Upper lobe of right lung (tissue), 1 donor: ENCODE measurements at regions not wholly inside any gene's neighbourhood (a gene's known extent, or its start where the extent isn't known, plus 50 kb on each side); places are given as distances from the start of the nearest gene placed in this dataset.
"Not testable (repeated sequence)": the region's sequence is repeated elsewhere in the genome, so short reads cannot be mapped to it uniquely, and the experiment has no call there.

ENCODE experiments used
- ATAC-seq: fragments of 200-7000 bp; cut with Tn5 transposase; one replicate; pipeline ENCODE4 v1.9.1; 2020; ENCODE audit warnings: mild to moderate bottlenecking, moderate library complexity
- DNase-seq: peaks from one replicate; pipeline ENCODE4 v3.0.0-alpha.2; 2020
- H3K27ac ChIP-seq: fragments of 200-600 bp; one replicate; pipeline ENCODE4 v1.8.0; 2022
- H3K27me3 ChIP-seq: fragments of 200-600 bp; one replicate; pipeline ENCODE4 v1.8.0; 2022; ENCODE audit warnings: mild to moderate bottlenecking
- H3K36me3 ChIP-seq: fragments of 200-600 bp; one replicate; pipeline ENCODE4 v1.8.0; 2022
- H3K4me1 ChIP-seq: fragments of 200-600 bp; one replicate; pipeline ENCODE4 v1.8.0; 2022
- H3K4me3 ChIP-seq: fragments of 200-600 bp; one replicate; pipeline ENCODE4 v1.8.0; 2022; ENCODE audit warnings: mild to moderate bottlenecking
- H3K9me3 ChIP-seq: fragments of 200-600 bp; one replicate; pipeline ENCODE4 v1.8.0; 2022
- CTCF ChIP-seq: fragments of 200-600 bp; IDR thresholded peaks from one replicate; pipeline ENCODE4 v1.8.0; 2022; ENCODE audit warnings: antibody characterized with exemption
- intact Hi-C: fragments of 100-400 bp; cut with DNase I; formaldehyde crosslinking; loops from one replicate; pipeline ENCODE4 v1.11.0; 2022
- donor health status: DM: no; HTN: yes; CAD: no; lungs with severe emphysema.

- DNase-seq (no peak), ATAC-seq (no peak)
- TF ChIP-seq CTCF = no peak
- Histone ChIP-seq H3K9me3 (no peaks in the 10 kb centered on the region), H3K4me3 (no peak overlapping the region), H3K27me3 (no peaks in the 10 kb centered on the region), H3K4me1 (no peaks in the 10 kb centered on the region), H3K36me3 (no peaks in the 10 kb centered on the region), H3K27ac (no peak overlapping the region)
- intact Hi-C loops = no loop called here
Measured at GRCh38 chr3:72615776-72616175, 232.5 kb downstream of the SHQ1 start.

GRCh38 chr3:72615182-72615581 is 233.1 kb downstream of the SHQ1 start:
- ATAC-seq = no peak
- no peak overlapping the region for H3K4me3 ChIP-seq
- intact Hi-C loops = no loop called here
- H3K27ac ChIP-seq = no peak overlapping the region
- H3K4me1 ChIP-seq = no peaks in the 10 kb centered on the region
- no peak for DNase-seq
- H3K36me3 ChIP-seq = no peaks in the 10 kb centered on the region
- H3K27me3 ChIP-seq = no peaks in the 10 kb centered on the region
- TF ChIP-seq CTCF = no peak
- no peaks in the 10 kb centered on the region for H3K9me3 ChIP-seq

GRCh38 chr3:72614394-72615074 is 233.7 kb downstream of the SHQ1 start:
- TF ChIP-seq CTCF = no peak
- H3K4me3 ChIP-seq = no peak overlapping the region
- no peaks in the 10 kb centered on the region for H3K27me3 ChIP-seq
- no peak overlapping the region for H3K27ac ChIP-seq
- intact Hi-C loops = no loop called here
- ATAC-seq (no peak), DNase-seq (no peak)
- H3K4me1 ChIP-seq = no peaks in the 10 kb centered on the region
- no peaks in the 10 kb centered on the region for H3K9me3 ChIP-seq
- H3K36me3 ChIP-seq = no peaks in the 10 kb centered on the region

- intact Hi-C loops = no loop called here
- no peak overlapping the region for H3K27ac ChIP-seq
- ATAC-seq = no peak
Measured at GRCh38 chr3:72613871-72614270, 234.4 kb downstream of the SHQ1 start.

GRCh38 chr3:72609114-72609513 is 239.1 kb downstream of the SHQ1 start:
- DNase-seq, H3K36me3 ChIP-seq, H3K4me3 ChIP-seq, ATAC-seq, H3K4me1 ChIP-seq, H3K9me3 ChIP-seq, H3K27ac ChIP-seq, intact Hi-C loops, H3K27me3 ChIP-seq: not testable (repeated sequence)

More at GRCh38 chr3:72613871-72614270, 234.4 kb downstream of the SHQ1 start:
- DNase-seq = no peak
- H3K4me1 ChIP-seq = no peaks in the 10 kb centered on the region
- no peak for TF ChIP-seq CTCF
- no peak overlapping the region for H3K4me3 ChIP-seq
- no peaks in the 10 kb centered on the region for H3K9me3 ChIP-seq
- no peaks in the 10 kb centered on the region for H3K27me3 ChIP-seq
- H3K36me3 ChIP-seq = no peaks in the 10 kb centered on the region

- no peaks in the 10 kb centered on the region for H3K36me3 ChIP-seq
- ATAC-seq (no peak), DNase-seq (no peak)
- H3K9me3 ChIP-seq = no peaks in the 10 kb centered on the region
- no peak for TF ChIP-seq CTCF
- no peak overlapping the region for H3K4me3 ChIP-seq
- no peaks in the 10 kb centered on the region for H3K27me3 ChIP-seq
- no peak overlapping the region for H3K27ac ChIP-seq
- no peaks in the 10 kb centered on the region for H3K4me1 ChIP-seq
- intact Hi-C loops = no loop called here
Measured at GRCh38 chr3:72606005-72606800, 242.0 kb downstream of the SHQ1 start.
